Left lung (tissue), 4 donors: ENCODE measurements at regions not wholly inside any gene's neighbourhood (a gene's known extent, or its start where the extent isn't known, plus 50 kb on each side); places are given as distances from the start of the nearest gene placed in this dataset.
A peak's percentile ranks its signal among the peaks of the same experiment; 100 is the strongest.
"Not testable (repeated sequence)": the region's sequence is repeated elsewhere in the genome, so short reads cannot be mapped to it uniquely, and the experiment has no call there.

ENCODE experiments used
- ATAC-seq: fragments of 200-7000 bp; cut with Tn5 transposase; one replicate; pipeline ENCODE4 v1.9.1; 2020; ENCODE audit warnings: moderate library complexity
- DNase-seq, 4 donors: peaks; one replicate each; pipeline ENCODE4 v3.0.0-alpha.2; 2013 to 2020
- H3K27ac ChIP-seq, 2 donors: fragments of 200-600 bp; sonication (generic) in 1 of 2; one replicate each; pipeline versions ENCODE4 v1.5.0 to v1.8.0; 2020 to 2021
- H3K27me3 ChIP-seq, 2 donors: fragments of 200-600 bp; sonication (generic) in 1 of 2; one replicate each; pipeline versions ENCODE4 v1.5.0 to v1.8.0; 2020 to 2021
- H3K36me3 ChIP-seq, 2 donors: fragments of 200-600 bp; sonication (generic) in 1 of 2; one replicate each; pipeline versions ENCODE4 v1.5.0 to v1.8.0; 2020 to 2021
- H3K4me1 ChIP-seq, 2 donors: fragments of 200-600 bp; one replicate each; pipeline ENCODE4 v1.8.0; 2021
- H3K4me3 ChIP-seq, 2 donors: fragments of 200-600 bp; sonication (generic) in 1 of 2; one replicate each; pipeline versions ENCODE4 v1.5.0 to v1.8.0; 2020 to 2021; ENCODE audit warnings: mild to moderate bottlenecking in 1 of 2
- H3K9me3 ChIP-seq, 2 donors: fragments of 200-600 bp; sonication (generic) in 1 of 2; one replicate each; pipeline versions ENCODE4 v1.5.0 to v1.8.0; 2020 to 2021
- intact Hi-C, 2 donors: fragments of 100-400 bp; cut with DNase I; formaldehyde crosslinking; loops; one replicate each; pipeline versions ENCODE4 v1.11.2 to v1.14.2; 2022
- TF ChIP-seq, protein P1 (sequence below), 2 donors: fragments of 200-600 bp; sonication (generic) in 1 of 2; IDR thresholded peaks; one replicate each; pipeline versions ENCODE4 v1.5.0 to v1.8.0; 2021; ENCODE audit warnings: antibody characterized with exemption in 2 of 2
- donor health status: DM: no; HTN: yes; CAD: no.
- donor health status: DM: no; HTN: no; CAD: no.

DNA sequence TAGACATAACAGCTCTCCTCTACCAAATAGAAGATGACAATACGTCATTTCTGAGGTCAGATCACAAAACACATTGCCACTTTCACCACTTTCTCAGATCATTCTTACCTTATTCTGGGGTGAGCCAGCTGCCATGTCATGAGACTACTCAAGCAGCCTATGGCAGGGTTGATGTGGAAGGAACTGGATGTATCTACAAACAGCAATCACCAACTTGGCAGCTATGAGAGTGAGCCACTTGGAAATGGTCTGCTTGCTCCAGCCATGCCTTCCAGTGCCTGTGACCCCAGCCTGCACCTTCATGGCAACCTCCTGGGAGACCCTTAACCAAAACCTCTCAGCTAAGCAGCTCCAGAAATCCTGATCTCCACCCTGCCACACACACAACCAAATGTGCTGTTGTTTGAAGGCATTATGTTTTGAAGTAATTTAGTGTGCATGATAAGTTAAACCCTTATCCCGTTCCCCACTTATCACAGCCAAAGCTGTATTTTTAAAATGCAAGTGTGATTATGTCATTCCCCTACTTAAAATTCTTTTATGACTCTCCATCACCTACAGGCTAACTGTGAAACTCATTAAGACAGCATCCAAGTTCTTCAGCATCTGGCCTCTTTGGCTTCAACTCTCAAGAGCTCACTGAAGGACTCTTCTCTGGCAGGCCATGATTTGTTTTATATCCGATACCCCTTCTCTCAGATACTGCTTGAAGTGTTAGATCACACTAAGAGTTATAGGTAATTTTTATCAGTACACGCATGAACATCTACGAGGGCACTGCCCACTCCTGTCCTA is 150.6 kb downstream of the LY86 start:
- intact Hi-C loops = no loop called here
- TF ChIP-seq, protein P1, sequence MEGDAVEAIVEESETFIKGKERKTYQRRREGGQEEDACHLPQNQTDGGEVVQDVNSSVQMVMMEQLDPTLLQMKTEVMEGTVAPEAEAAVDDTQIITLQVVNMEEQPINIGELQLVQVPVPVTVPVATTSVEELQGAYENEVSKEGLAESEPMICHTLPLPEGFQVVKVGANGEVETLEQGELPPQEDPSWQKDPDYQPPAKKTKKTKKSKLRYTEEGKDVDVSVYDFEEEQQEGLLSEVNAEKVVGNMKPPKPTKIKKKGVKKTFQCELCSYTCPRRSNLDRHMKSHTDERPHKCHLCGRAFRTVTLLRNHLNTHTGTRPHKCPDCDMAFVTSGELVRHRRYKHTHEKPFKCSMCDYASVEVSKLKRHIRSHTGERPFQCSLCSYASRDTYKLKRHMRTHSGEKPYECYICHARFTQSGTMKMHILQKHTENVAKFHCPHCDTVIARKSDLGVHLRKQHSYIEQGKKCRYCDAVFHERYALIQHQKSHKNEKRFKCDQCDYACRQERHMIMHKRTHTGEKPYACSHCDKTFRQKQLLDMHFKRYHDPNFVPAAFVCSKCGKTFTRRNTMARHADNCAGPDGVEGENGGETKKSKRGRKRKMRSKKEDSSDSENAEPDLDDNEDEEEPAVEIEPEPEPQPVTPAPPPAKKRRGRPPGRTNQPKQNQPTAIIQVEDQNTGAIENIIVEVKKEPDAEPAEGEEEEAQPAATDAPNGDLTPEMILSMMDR (IDR thresholded peaks at IDR 0.05) = no peak
- H3K36me3 ChIP-seq = no peaks in the 10 kb centered on the region
- H3K4me3 ChIP-seq = no peak overlapping the region
- no peaks in the 10 kb centered on the region for H3K27me3 ChIP-seq
- DNase-seq (no peak), ATAC-seq (peak; percentile 74)
- H3K27ac ChIP-seq = no peak overlapping the region
- H3K4me1 ChIP-seq = peaks cover 0 to 3% of the 10 kb centered on the region in 2 donors
- no peaks in the 10 kb centered on the region for H3K9me3 ChIP-seq

- Histone ChIP-seq H3K27me3 (no peaks in the 10 kb centered on the region), H3K4me3 (no peak overlapping the region), H3K9me3 (no peaks in the 10 kb centered on the region), H3K36me3 (no peaks in the 10 kb centered on the region), H3K4me1 (peaks cover 0 to 3% of the 10 kb centered on the region in 2 donors), H3K27ac (no peak overlapping the region)
- TF ChIP-seq, protein P1 (IDR thresholded peaks at IDR 0.05) = no peak
- DNase-seq (no peak), ATAC-seq (no peak)
- intact Hi-C loops = no loop called here
Measured at GRCh38 chr6:6740595-6740994, 152.1 kb downstream of the LY86 start.

DNA sequence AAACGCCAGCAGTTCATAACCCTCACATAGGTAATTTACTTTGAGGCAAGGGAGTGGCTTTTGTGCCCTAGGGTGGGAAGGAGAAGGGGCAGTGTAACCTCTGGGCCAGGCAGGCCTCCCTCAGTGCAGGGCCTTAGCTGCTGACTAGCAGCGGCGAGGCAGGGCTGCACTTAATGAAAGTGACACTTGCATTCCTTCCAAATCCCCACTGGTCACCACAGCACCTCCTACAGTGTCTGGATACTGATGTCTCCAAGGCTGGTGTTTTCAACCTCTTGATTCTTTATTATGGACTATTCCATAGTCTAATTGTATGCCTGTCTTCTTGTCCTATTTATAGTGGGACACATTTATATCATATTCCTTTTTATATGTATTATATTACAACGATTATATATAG is 152.7 kb downstream of the LY86 start:
- TF ChIP-seq, protein P1 (IDR thresholded peaks at IDR 0.05) = no peak
- no peaks in the 10 kb centered on the region for H3K9me3 ChIP-seq
- H3K27ac ChIP-seq = no peak overlapping the region
- H3K4me1 ChIP-seq = peaks cover 0 to 3% of the 10 kb centered on the region in 2 donors
- no peaks in the 10 kb centered on the region for H3K27me3 ChIP-seq
- H3K4me3 ChIP-seq = no peak overlapping the region
- intact Hi-C loops = no loop called here
- no peaks in the 10 kb centered on the region for H3K36me3 ChIP-seq
- ATAC-seq (no peak), DNase-seq (no peak)

- intact Hi-C loops = no loop called here
- ATAC-seq (no peak), DNase-seq (no peak)
- TF ChIP-seq, protein P1 (IDR thresholded peaks at IDR 0.05) = no peak
- Histone ChIP-seq H3K4me3 (no peak overlapping the region), H3K4me1 (no peaks in the 10 kb centered on the region), H3K27me3 (no peaks in the 10 kb centered on the region), H3K36me3 (no peaks in the 10 kb centered on the region), H3K27ac (no peak overlapping the region), H3K9me3 (no peaks in the 10 kb centered on the region)
Measured at GRCh38 chr6:6742535-6742934, 154.0 kb downstream of the LY86 start.

GRCh38 chr6:6744551-6744950 is 156.0 kb downstream of the LY86 start:
- intact Hi-C loops = no loop called here
- Histone ChIP-seq H3K27ac (no peak overlapping the region), H3K27me3 (no peaks in the 10 kb centered on the region), H3K36me3 (no peaks in the 10 kb centered on the region), H3K4me1 (peaks cover 3 to 13% of the 10 kb centered on the region in 2 donors), H3K4me3 (no peak overlapping the region), H3K9me3 (no peaks in the 10 kb centered on the region)
- TF ChIP-seq, protein P1 (IDR thresholded peaks at IDR 0.05) = no peak
- ATAC-seq = no peak
- DNase-seq = no peak

DNA sequence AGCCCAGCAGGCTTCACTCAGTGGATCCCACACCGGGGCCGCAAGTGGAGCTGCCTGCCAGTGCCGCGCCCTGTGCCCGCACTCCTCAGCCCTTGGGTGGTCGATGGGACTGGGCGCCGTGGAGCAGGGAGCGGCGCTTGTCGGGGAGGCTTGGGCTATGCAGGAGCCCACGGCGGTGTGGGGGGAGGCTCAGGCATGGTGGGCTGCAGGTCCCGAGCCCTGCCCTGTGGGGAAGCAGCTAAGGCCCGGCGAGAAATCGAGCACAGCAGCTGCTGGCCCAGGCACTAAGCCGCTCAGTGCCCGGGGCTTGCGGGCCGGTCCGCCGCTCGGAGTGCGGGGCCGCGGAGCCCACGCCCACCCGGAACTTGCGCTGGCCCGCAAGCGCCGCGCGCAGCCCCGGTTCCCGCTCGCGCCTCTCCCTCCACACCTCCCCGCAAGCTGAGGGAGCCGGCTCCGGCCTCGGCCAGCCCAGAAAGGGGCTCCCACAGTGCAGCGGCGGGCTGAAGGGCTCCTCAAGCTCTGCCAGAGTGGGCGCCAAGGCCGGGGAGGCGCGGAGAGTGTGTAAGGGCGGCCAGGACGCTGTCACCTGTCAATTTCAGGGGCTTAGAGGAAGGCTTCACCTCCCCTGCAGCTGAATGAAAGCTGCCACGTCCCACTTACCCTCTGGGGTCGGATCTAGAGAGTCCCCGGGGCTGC is 157.3 kb downstream of the LY86 start:
- H3K4me3 ChIP-seq, H3K36me3 ChIP-seq, H3K9me3 ChIP-seq, H3K27ac ChIP-seq, intact Hi-C loops, ATAC-seq, H3K27me3 ChIP-seq, DNase-seq: not testable (repeated sequence)
- H3K4me1 ChIP-seq = peaks cover 11 to 26% of the 10 kb centered on the region in 2 donors
